Activated T-helper 9 cell treated with anti-CD3 and anti-CD28 coated beads, Interleukin-2, amount 50 U/mL, for 16 hours (primary cell): ENCODE measurements at regions not wholly inside any gene's neighbourhood (a gene's known extent, or its start where the extent isn't known, plus 50 kb on each side); places are given as distances from the start of the nearest gene placed in this dataset.
"Not testable (repeated sequence)": the region's sequence is repeated elsewhere in the genome, so short reads cannot be mapped to it uniquely, and the experiment has no call there.

Experiments used
- DNase-seq: peaks from one replicate; pipeline ENCODE4 v3.0.0-alpha.2; 2020; ENCODE audit warnings: low read depth

- DNase-seq, result no peak
Measured at GRCh38 chr10:34015700-34016099, 681.2 kb upstream of the NRP1 start.

DNA sequence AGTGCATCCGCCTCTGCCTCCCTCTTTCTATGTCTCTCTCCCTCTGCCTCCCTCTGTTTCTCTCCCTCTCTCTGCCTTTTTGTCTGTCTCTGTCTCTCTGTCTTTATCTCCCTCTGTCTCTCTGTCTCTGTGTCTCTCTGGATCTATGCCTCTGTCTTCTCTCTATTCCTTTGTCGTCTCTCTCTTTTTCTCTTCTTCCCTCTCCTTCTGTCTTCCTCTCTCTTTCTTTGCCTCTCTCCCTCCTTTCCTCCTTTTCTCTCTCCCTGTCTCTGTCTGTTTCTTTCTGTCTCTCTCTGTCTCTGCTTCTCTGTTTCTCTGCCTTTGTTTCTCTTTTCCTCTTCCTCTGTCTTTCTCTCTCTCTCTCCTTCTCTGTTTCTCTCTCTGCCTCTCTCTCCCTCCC is 678.8 kb upstream of the NRP1 start:
- DNase-seq, result no peak

GRCh38 chr10:34010891-34011290 is 676.4 kb upstream of the NRP1 start:
- no peak for DNase-seq

- not testable (repeated sequence) for DNase-seq
Measured at GRCh38 chr10:34010228-34010627, 675.8 kb upstream of the NRP1 start.

- DNase-seq, result no peak
Measured at GRCh38 chr10:34008656-34009055, 674.2 kb upstream of the NRP1 start.

- no peak for DNase-seq
Measured at GRCh38 chr10:34006471-34006870, 672.0 kb upstream of the NRP1 start.

DNA sequence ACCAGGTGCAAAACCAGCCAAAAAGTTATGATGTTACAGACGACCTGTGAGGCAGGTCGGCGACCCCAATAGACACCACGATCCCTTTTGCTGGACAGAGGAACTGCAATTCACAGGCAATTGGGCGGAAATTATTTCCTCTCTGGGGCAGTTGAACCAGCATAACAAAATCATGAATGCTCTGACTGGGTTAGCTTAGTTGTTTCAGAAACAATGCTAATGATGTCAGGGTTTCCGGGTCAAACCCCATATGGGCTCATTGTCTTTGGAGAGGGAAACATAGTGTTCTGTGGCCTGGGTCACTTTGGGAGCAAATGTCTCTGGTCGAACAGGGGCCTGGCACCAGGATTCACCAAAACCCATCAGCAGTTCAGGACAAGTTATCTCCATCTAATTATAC is 669.1 kb upstream of the NRP1 start:
- no peak for DNase-seq

GRCh38 chr10:34002896-34003295 is 668.4 kb upstream of the NRP1 start:
- DNase-seq, result no peak

GRCh38 chr10:34001831-34002230 is 667.4 kb upstream of the NRP1 start:
- no peak for DNase-seq

DNA sequence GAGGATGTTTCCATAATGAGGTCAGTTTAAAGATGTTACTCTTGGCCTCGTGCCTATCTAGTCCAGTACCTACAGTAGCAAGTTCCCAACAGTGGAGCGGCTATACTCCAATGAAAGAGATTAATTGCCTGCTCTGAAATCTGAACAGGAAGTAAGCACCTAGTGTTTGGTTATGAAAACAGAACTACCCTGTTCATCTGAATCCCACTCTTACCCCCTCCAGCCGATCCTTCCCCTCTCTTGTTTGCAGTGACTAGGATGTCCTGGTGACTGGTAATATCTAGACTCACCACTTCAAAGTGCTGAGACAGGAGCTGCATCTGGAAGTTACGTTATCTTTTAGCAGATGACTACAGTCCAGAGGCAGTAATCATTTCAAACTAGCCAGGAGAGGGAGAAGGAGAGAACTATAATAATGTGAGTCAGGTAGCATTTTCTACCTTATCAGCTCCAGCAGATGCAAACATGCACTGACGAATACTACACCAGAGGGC is 666.7 kb upstream of the NRP1 start:
- no peak for DNase-seq

DNA sequence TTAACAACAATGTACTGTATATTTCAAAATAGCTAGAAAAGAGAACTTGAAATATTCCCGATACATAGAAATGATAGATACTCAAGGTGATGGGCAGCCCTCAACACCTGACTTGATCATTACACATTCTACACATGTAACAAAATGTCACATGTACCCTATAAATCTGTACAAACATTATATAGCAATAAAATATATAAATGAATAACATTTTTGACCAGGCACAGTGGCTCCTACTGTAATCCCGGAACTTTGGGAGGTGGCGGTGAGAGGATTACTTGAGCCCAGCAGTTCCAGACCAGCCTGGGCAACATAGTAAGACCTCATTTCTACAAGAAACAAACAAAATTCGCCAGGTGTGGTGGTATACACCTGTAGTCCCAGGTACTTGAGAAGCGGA is 659.5 kb upstream of the NRP1 start:
- no peak for DNase-seq

GRCh38 chr10:33991924-33992323 is 657.5 kb upstream of the NRP1 start:
- no peak for DNase-seq

DNA sequence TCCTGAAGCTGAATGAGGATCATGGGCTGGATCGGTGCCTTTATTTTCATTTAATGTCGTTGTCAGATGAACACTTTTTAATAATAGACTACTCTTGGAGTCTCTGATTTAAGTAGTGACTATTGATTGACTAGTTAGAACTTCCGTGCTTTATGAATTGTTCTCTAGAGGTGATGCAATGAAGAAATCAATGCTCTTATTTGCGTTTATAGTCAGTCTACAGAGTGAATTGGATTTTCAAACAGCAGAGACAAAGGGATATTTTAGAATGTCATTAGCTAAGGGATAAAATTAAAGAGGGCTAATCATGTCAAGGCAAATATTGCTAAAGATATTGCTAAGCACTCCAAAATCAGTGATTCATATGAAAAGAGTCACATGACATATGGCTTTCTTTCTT is 652.0 kb upstream of the NRP1 start:
- DNase-seq, result no peak

DNA sequence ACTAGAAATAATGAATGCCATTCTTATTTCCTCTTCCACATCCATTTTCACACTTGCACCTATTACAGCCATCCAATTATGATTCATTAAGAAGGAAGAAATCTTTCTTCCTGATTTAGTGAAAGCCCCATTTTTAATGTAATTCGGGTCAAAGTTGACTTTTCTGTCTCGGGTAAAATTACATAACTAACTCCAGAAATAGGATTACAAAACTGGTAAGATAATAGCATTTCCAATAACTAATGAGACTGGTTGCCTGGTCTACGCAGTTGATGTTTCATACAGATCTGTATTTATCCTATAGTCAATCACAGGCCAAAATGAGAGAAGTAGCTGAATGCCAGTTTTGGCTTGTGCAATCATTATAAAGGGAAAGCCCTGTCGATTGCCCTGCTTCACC is 651.5 kb upstream of the NRP1 start:
- DNase-seq, result no peak

GRCh38 chr10:33982995-33983394 is 648.5 kb upstream of the NRP1 start:
- DNase-seq, result no peak

GRCh38 chr10:33981301-33981700 is 646.8 kb upstream of the NRP1 start:
- no peak for DNase-seq

- DNase-seq, result no peak
Measured at GRCh38 chr10:33979195-33979594, 644.7 kb upstream of the NRP1 start.

DNA sequence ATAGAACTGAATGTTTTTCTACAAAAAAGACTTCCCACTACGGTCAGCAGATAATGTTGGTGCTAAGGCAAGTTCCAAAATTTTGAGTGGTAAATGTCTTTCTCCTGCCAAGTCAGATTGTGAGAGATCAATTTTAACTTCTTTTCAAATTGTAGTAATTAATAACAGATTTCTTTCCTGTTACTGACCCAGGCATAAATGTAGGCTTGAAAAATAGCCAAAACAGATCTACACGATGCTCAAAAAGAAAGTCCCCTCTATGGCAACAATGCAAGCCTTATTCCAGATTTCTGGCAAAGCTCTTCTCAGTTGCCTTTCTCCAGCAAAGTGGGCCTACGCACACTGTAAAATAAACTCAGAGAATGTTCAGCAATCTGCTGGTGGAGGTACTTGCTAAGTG is 641.0 kb upstream of the NRP1 start:
- DNase-seq, result no peak

DNA sequence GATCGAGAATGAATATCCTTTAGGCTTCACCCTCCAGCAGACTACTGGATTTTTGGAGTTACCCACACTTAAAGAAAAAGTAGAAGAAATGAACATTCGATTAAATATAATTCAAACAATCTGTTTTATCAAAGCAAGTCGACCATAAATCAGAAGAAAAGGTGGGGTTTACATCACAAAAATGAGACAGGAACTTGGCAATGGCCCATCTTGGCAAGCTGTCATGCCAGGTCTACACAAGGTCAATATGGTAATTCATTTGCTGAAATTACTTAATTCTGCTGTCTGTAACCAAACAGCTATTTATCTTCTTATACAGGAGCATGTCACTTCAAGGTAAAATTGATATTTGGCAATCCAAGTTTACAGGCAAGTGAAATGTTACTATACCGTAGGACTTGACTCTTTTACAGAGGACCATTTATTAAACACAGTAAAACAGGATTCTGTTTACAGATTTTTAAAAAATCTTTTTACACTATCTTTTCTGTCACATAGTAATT is 640.6 kb upstream of the NRP1 start:
- DNase-seq, result no peak

DNA sequence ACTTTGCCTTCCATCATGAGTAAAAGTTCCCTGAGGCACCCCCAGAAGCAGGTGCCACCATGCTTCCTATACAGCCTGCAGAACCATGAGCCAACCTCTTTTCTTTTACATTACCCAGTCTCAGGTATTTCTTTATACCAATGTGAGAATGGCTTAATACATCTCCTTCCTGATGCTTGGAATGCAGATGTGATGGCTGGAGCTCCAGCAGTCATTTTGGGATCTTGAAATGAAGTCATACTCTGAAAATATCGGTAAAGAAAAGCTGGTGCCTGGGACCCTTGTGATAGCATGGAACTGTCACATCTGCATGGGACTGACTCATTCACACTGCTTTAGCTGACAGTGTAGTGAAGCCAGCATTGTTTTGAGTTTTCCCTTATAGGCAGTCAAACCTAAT is 634.5 kb upstream of the NRP1 start:
- DNase-seq, result no peak

DNA sequence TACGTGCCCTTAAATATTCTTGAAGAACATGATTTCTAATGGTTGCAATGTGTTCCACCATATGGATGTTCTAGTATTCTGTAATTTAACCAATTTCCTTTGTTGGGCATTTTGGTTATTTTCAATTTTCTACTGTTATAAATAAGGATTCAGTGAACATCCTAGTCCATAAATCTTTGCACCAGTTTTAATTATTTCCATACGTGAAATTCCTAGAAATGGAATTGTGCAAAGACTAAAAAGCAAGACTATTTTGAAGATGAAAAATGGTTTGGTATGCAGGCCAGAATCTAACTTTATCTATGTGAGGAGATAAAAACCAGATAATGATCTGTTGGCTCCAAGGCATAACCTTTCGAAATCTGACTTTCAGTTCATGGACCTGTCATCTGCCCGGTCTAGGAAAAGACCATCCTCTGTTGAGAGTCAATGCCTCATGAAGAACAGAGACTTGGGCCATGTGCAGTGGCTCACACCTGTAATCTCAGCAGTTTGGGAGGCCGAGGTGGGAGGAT is 633.2 kb upstream of the NRP1 start:
- no peak for DNase-seq

DNA sequence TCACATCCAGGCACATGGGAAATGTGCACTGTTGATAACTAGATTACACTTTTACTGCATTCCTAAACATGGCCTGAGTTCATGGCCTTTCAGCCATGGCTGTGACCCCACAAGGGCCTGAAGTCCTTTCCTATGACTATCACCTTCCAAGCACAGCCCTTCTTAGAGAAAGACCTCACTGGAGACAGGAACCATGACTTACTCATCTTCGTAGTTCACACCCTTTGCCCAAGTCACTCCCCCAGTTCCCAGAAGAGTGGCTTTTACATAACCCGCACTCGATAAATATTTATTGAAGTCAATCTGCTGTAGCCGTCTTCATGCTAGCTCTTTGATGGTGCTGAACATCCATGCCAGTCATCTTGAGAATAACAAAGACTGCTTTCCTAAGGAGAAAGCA is 632.5 kb upstream of the NRP1 start:
- no peak for DNase-seq

DNA sequence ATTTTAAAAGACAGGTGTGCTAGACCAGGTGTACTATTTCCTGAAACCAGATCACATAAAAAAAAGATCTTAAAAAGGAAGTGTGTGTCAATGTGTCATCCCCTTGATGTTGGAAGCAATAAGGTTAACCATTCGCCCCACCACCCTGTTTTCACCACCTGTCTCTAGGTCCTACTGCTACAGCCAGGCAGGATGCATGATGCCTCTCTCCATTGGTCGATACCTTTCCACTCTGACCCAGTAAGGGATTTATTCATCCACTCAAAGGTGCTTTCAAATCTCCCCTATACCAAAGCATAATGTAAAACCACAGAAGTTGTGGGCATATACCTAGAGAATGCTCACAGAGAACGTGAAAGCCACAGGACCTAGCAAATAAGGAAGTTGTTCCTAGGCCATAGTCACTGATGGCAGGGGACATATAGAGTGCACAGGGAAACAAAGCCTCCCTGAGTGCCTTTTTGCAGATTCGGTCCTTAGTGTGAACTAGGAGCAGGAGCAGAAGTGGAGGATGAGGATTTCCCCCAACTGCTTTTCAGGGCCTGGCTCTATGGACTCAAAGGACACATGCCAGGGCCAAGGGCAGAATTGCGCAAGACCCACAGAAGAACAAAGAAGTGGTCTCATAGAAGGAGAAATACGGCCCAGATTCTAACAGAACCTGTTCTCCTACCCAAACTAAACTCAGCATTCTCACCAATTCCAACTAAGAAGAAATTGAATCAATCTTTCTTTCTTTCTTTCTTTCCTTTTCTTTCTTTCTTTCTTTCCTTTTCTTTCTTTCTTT is 631.5 kb upstream of the NRP1 start:
- no peak for DNase-seq

- no peak for DNase-seq
Measured at GRCh38 chr10:33963729-33964128, 629.3 kb upstream of the NRP1 start.
